H9 (cell line): ENCODE measurements at regions not wholly inside any gene's neighbourhood (a gene's known extent, or its start where the extent isn't known, plus 50 kb on each side); places are given as distances from the start of the nearest gene placed in this dataset.

Source experiments
- DNase-seq: peaks from one replicate; pipeline ENCODE4 v3.0.0-alpha.2; 2017
- H2AFZ ChIP-seq: one replicate; pipeline ENCODE4 v1.6.1; 2013; ENCODE audit warnings: mild to moderate bottlenecking, low read length, control low read depth, moderate library complexity
- H2AK5ac ChIP-seq: 2 replicates; pipeline ENCODE4 v1.6.1; 2013; ENCODE audit warnings: low read length, control low read depth, mixed read lengths; ENCODE audit not compliant: insufficient read length
- H2BK120ac ChIP-seq: one replicate; pipeline ENCODE4 v1.6.1; 2013; ENCODE audit warnings: low read depth, mild to moderate bottlenecking, low read length, control low read depth, inconsistent platforms; ENCODE audit not compliant: poor library complexity, severe bottlenecking
- H2BK12ac ChIP-seq: 2 replicates; pipeline ENCODE4 v1.6.1; 2013; ENCODE audit warnings: low read length, control low read depth, mixed read lengths, low read depth; ENCODE audit not compliant: insufficient read length
- H2BK15ac ChIP-seq: 2 replicates; pipeline ENCODE4 v1.6.1; 2013; ENCODE audit warnings: low read depth, low read length, control low read depth
- H2BK20ac ChIP-seq: one replicate; pipeline ENCODE4 v1.6.1; 2013; ENCODE audit warnings: low read depth, mild to moderate bottlenecking, low read length, control low read depth, inconsistent platforms; ENCODE audit not compliant: poor library complexity, severe bottlenecking
- H2BK5ac ChIP-seq: 2 replicates; pipeline ENCODE4 v1.6.1; 2013; ENCODE audit warnings: low read length, control low read depth, mixed read lengths; ENCODE audit not compliant: insufficient read length
- H3K14ac ChIP-seq: 2 replicates; pipeline ENCODE4 v1.6.1; 2013; ENCODE audit warnings: low read length, control low read depth; ENCODE audit not compliant: insufficient read depth
- H3K18ac ChIP-seq: 2 replicates; pipeline ENCODE4 v1.6.1; 2013; ENCODE audit warnings: low read depth, mild to moderate bottlenecking, mixed read lengths, low read length, control low read depth; ENCODE audit not compliant: insufficient read length
- H3K23ac ChIP-seq: 2 replicates; pipeline ENCODE4 v1.6.1; 2013; ENCODE audit warnings: low read length, control low read depth, mixed read lengths, low read depth; ENCODE audit not compliant: insufficient read length
- H3K23me2 ChIP-seq: 2 replicates; pipeline ENCODE4 v1.6.1; 2013; ENCODE audit warnings: low read depth, mild to moderate bottlenecking, mixed read lengths, low read length, control low read depth; ENCODE audit not compliant: insufficient read length, poor library complexity, severe bottlenecking
- H3K27ac ChIP-seq: 2 replicates; pipeline ENCODE4 v1.5.1; 2013; ENCODE audit warnings: low read length, control low read depth, mixed read lengths, low read depth; ENCODE audit not compliant: insufficient read length
- H3K27me3 ChIP-seq: 2 replicates; pipeline ENCODE4 v1.6.1; 2013; ENCODE audit warnings: low read length, control low read depth, inconsistent platforms; ENCODE audit not compliant: insufficient read depth
- H3K4ac ChIP-seq: 2 replicates; pipeline ENCODE4 v1.6.1; 2013; ENCODE audit warnings: low read depth, mild to moderate bottlenecking, control low read depth, inconsistent platforms, low read length, moderate library complexity
- H3K4me1 ChIP-seq: 2 replicates; pipeline ENCODE4 v1.6.1; 2013; ENCODE audit warnings: low read length, control low read depth, inconsistent platforms; ENCODE audit not compliant: insufficient read depth
- H3K4me2 ChIP-seq: 2 replicates; pipeline ENCODE4 v1.6.1; 2013; ENCODE audit warnings: low read length, control low read depth, mixed read lengths; ENCODE audit not compliant: insufficient read length, insufficient read depth
- H3K56ac ChIP-seq: 2 replicates; pipeline ENCODE4 v1.6.1; 2013; ENCODE audit warnings: low read depth, mild to moderate bottlenecking, mixed read lengths, low read length, control low read depth; ENCODE audit not compliant: insufficient read length
- H3K79me1 ChIP-seq: 2 replicates; pipeline ENCODE4 v1.6.1; 2013; ENCODE audit warnings: low read depth, mild to moderate bottlenecking, moderate library complexity, low read length, control low read depth, inconsistent platforms; ENCODE audit not compliant: insufficient read depth, poor library complexity, severe bottlenecking
- H3K79me2 ChIP-seq: 2 replicates; pipeline ENCODE4 v1.6.1; 2013; ENCODE audit warnings: low read length, control low read depth, inconsistent platforms; ENCODE audit not compliant: insufficient read depth
- H3K9ac ChIP-seq: 2 replicates; pipeline ENCODE4 v1.6.1; 2013; ENCODE audit warnings: low read length, control low read depth, mixed read lengths; ENCODE audit not compliant: insufficient read length; ENCODE audit errors: extremely low read depth
- H3K9me3 ChIP-seq: one replicate; pipeline ENCODE4 v1.6.1; 2013; ENCODE audit warnings: low read depth, low read length, inconsistent platforms; ENCODE audit not compliant: control insufficient read depth
- H3T11ph ChIP-seq: one replicate; pipeline ENCODE4 v1.6.1; 2013; ENCODE audit warnings: mild to moderate bottlenecking, low read length, control low read depth, inconsistent platforms
- H4K20me1 ChIP-seq: one replicate; pipeline ENCODE4 v1.6.1; 2013; ENCODE audit not compliant: control insufficient read depth, insufficient read length, insufficient read depth
- H4K5ac ChIP-seq: 2 replicates; pipeline ENCODE4 v1.6.1; 2013; ENCODE audit warnings: low read depth, mild to moderate bottlenecking, mixed read lengths, low read length, control low read depth; ENCODE audit not compliant: insufficient read length
- H4K8ac ChIP-seq: replicated peaks from 2 replicates; pipeline ENCODE4 v1.6.1; 2013; ENCODE audit warnings: low read length, control low read depth, mixed read lengths, low read depth; ENCODE audit not compliant: insufficient read length
- H4K91ac ChIP-seq: 2 replicates; pipeline ENCODE4 v1.6.1; 2013; ENCODE audit warnings: low read depth, mild to moderate bottlenecking, moderate library complexity, mixed read lengths, low read length, control low read depth; ENCODE audit not compliant: insufficient read length
- H3K27ac Mint-ChIP-seq, 3 experiments: 2 replicates in 2 of 3; 3 replicates in 1 of 3; pipeline ENCODE4 v1.8.0; 2020 to 2021; ENCODE audit warnings: mixed read lengths in 3 of 3, mild to moderate bottlenecking in 1 of 3, moderate library complexity in 1 of 3
- H3K27me3 Mint-ChIP-seq: 2 replicates; pipeline ENCODE4 v1.8.0; 2021; ENCODE audit warnings: low read depth, mild to moderate bottlenecking, moderate library complexity, mixed read lengths
- H3K36me3 Mint-ChIP-seq, 3 experiments: 2 replicates in 2 of 3; 3 replicates in 1 of 3; pipeline ENCODE4 v1.8.0; 2020 to 2021; ENCODE audit warnings: low read depth in 3 of 3, mixed read lengths in 3 of 3; ENCODE audit not compliant: insufficient read depth in 1 of 3
- H3K4me1 Mint-ChIP-seq, 2 experiments: 2 replicates each; pipeline ENCODE4 v1.8.0; 2020; ENCODE audit warnings: mixed read lengths in 2 of 2
- H3K4me3 Mint-ChIP-seq, 2 experiments: 2 replicates in 1 of 2; 3 replicates in 1 of 2; pipeline ENCODE4 v1.8.0; 2020 to 2021; ENCODE audit warnings: mild to moderate bottlenecking in 2 of 2, mixed read lengths in 2 of 2, moderate library complexity in 1 of 2
- H3K9me3 Mint-ChIP-seq, 2 experiments: 2 replicates in 1 of 2; 3 replicates in 1 of 2; pipeline ENCODE4 v1.8.0; 2020; ENCODE audit warnings: mild to moderate bottlenecking in 2 of 2, mixed read lengths in 2 of 2, moderate library complexity in 1 of 2
- WGBS: extraction: QIAGEN DNeasy Blood & Tissue Kit; methylation state at CpG from one replicate; pipeline ENCODE4 v1.1.7; 2013; ENCODE audit warnings: missing lambda C conversion rate, low lambda C conversion rate, mixed read lengths; ENCODE audit not compliant: insufficient read length; ENCODE audit errors: extremely low coverage; 5-methylcytosine and 5-hydroxymethylcytosine counted together
- TF ChIP-seq, protein P1 (sequence below): fragments of 200-600 bp; sonication (generic); conservative IDR thresholded peaks from 3 replicates; pipeline ENCODE4 v1.8.0; 2021; ENCODE audit warnings: antibody characterized with exemption, mild to moderate bottlenecking

DNA sequence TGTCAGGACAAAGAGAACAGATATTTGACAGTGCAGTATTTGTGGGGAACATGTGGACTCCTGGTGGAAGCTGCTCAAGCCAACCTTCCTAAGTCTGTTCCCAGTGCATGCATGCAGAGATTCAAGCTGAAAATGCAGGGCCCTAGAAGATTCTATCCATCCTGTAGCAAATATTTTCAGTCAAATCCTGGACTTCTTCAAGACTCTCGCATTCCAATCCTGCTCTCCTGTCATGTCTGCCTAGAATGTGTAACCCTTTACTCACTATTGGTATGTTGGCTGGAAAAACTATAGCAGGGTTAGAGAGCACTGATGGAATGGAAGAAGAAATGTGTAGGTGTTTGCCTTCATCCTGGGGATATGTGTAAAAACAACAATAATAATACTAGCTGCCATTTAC lies 385.6 kb upstream of the PKN2 start:
- Mint-ChIP-seq H3K27ac (0 out of 7 replicates have a peak overlapping the region, but pooled peaks of 1 of the 3 experiments have one; percentile 40), H3K9me3 (no peaks in the 10 kb centered on the region), H3K36me3 (no peaks in the 10 kb centered on the region; a peak in 1 of 7 replicates), H3K4me3 (no peak overlapping the region), H3K4me1 (peaks cover 55 to 59% of the 10 kb centered on the region in 2 experiments), H3K27me3 (no peaks in the 10 kb centered on the region; the same call in 1 of the 2 replicates)
- H3K4me1 ChIP-seq: peaks cover 3% of the 10 kb centered on the region
- H3K23ac ChIP-seq: no peak overlapping the region
- DNase-seq: no peak
- WGBS: no CpG with 5 or more reads among the region's 1 CpG
- no peak overlapping the region for H3K18ac ChIP-seq
- H3K27ac ChIP-seq: no peak overlapping the region
- H3K79me2 ChIP-seq: no peaks in the 10 kb centered on the region
- no peak overlapping the region for H2BK120ac ChIP-seq
- no peak overlapping the region for H4K8ac ChIP-seq
- H3T11ph ChIP-seq: no peak overlapping the region
- H3K23me2 ChIP-seq: no peaks in the 10 kb centered on the region
- no peak overlapping the region for H3K9ac ChIP-seq
- no peak overlapping the region for H2BK20ac ChIP-seq
- H2BK5ac ChIP-seq: no peak overlapping the region
- H3K9me3 ChIP-seq: no peaks in the 10 kb centered on the region
- no peak overlapping the region for H4K91ac ChIP-seq
- H2AK5ac ChIP-seq: no peak overlapping the region
- no peak overlapping the region for H3K4me2 ChIP-seq
- no peak overlapping the region for H2BK15ac ChIP-seq
- TF ChIP-seq, protein P1, sequence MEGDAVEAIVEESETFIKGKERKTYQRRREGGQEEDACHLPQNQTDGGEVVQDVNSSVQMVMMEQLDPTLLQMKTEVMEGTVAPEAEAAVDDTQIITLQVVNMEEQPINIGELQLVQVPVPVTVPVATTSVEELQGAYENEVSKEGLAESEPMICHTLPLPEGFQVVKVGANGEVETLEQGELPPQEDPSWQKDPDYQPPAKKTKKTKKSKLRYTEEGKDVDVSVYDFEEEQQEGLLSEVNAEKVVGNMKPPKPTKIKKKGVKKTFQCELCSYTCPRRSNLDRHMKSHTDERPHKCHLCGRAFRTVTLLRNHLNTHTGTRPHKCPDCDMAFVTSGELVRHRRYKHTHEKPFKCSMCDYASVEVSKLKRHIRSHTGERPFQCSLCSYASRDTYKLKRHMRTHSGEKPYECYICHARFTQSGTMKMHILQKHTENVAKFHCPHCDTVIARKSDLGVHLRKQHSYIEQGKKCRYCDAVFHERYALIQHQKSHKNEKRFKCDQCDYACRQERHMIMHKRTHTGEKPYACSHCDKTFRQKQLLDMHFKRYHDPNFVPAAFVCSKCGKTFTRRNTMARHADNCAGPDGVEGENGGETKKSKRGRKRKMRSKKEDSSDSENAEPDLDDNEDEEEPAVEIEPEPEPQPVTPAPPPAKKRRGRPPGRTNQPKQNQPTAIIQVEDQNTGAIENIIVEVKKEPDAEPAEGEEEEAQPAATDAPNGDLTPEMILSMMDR: no peak
- no peak overlapping the region for H4K5ac ChIP-seq
- H2AFZ ChIP-seq: no peak overlapping the region
- no peaks in the 10 kb centered on the region for H4K20me1 ChIP-seq
- H3K27me3 ChIP-seq: no peaks in the 10 kb centered on the region
- no peaks in the 10 kb centered on the region for H3K79me1 ChIP-seq
- H3K14ac ChIP-seq: no peak overlapping the region
- H3K56ac ChIP-seq: no peak overlapping the region
- H3K4ac ChIP-seq: no peak overlapping the region
- no peak overlapping the region for H2BK12ac ChIP-seq
